Kidney epithelial cell (primary cell): ENCODE measurements at regions not wholly inside any gene's neighbourhood (a gene's known extent, or its start where the extent isn't known, plus 50 kb on each side); places are given as distances from the start of the nearest gene placed in this dataset.

Source experiments
- DNase-seq: peaks from one replicate; pipeline ENCODE4 v3.0.0-alpha.2; 2010; ENCODE audit warnings: low read depth
- H3K27me3 ChIP-seq: 2 replicates; pipeline ENCODE4 v1.6.0; 2011; ENCODE audit warnings: low read length; ENCODE audit not compliant: control insufficient read depth, insufficient read depth
- H3K36me3 ChIP-seq: 2 replicates; pipeline ENCODE4 v1.5.1; 2011; ENCODE audit warnings: low read length; ENCODE audit not compliant: control insufficient read depth, insufficient read depth
- H3K4me3 ChIP-seq: 2 replicates; pipeline ENCODE4 v1.5.1; 2011; ENCODE audit warnings: low read depth, mild to moderate bottlenecking, control low read depth, low read length
- CTCF ChIP-seq: IDR thresholded peaks from 2 replicates; pipeline ENCODE4 v1.5.1; 2011; ENCODE audit warnings: mild to moderate bottlenecking, moderate library complexity, low read length, control low read depth, inconsistent platforms; ENCODE audit not compliant: insufficient read depth, poor library complexity, severe bottlenecking

DNA sequence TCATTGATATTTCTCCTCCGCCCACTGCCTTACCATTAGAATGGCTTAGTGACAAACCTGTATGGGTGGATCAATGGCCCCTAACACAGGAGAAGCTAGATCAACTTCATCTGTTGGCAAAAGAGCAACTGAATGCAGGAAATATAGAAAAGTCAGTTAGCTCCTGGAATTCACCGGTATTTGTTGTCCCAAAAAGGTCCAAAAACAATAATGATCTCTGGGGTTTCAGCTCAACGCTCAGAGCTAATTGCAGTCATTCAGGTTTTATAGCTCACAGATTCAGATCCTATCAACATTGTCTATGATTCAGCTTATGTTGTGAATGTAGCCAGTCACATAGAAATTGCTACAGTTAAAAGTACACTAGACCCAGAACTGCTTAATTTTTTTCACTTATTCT, 124.0 kb upstream of the ZCCHC13 start:
- H3K4me3 ChIP-seq = no peak overlapping the region
- no peak for TF ChIP-seq CTCF
- no peaks in the 10 kb centered on the region for H3K36me3 ChIP-seq
- DNase-seq = no peak
- no peaks in the 10 kb centered on the region for H3K27me3 ChIP-seq

- TF ChIP-seq CTCF = no peak
- Histone ChIP-seq H3K27me3 (no peaks in the 10 kb centered on the region), H3K36me3 (no peaks in the 10 kb centered on the region), H3K4me3 (no peak overlapping the region)
- DNase-seq = no peak
These were observed 124.5 kb upstream of the ZCCHC13 start for GRCh38 chrX:74179499-74179898.

DNA sequence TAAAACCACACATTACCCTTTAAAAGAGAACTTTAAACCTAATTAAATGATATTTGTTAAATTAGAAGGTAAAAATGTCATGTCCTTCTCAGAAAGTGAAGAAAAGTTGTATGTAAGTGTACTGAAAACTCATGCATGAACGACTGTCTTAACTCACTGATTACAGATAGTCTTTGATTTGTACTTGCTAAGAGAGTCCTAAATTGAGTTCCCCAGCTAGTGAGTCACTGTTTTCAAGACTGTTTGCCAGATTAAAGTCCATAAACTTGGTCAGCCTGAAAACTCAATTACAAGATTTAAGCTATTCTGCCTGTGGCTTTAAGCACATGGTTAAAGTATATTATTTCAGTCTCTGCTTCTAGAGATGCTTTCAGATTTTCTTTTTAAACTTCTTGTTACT, 124.9 kb upstream of the ZCCHC13 start:
- Histone ChIP-seq H3K27me3 (no peaks in the 10 kb centered on the region), H3K36me3 (no peaks in the 10 kb centered on the region), H3K4me3 (no peak overlapping the region)
- no peak for TF ChIP-seq CTCF
- DNase-seq = peak; percentile 34

GRCh38 chrX:74178536-74178935, 125.4 kb upstream of the ZCCHC13 start:
- DNase-seq = no peak
- TF ChIP-seq CTCF = no peak
- Histone ChIP-seq H3K36me3 (no peaks in the 10 kb centered on the region), H3K27me3 (no peaks in the 10 kb centered on the region), H3K4me3 (no peak overlapping the region)

DNA sequence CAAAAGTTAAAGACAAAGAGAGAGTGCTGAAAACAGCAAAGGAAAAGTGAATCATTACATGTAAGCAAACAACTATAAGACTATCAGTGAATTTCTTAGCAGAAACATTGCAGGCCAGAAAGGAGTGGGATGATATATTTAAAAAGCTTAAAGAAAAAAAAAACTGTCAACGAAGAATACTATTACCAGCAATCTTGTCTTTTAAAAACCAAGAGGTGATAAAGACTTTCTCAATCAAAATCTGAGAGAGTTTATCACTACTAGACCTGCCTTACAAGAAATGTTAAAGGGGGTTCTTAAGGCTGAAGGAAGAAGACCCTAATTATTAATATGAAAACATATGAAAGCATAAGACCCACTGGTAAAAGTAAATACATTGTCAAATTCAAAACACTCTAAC, 132.5 kb upstream of the ZCCHC13 start:
- no peak for TF ChIP-seq CTCF
- no peak for DNase-seq

DNA sequence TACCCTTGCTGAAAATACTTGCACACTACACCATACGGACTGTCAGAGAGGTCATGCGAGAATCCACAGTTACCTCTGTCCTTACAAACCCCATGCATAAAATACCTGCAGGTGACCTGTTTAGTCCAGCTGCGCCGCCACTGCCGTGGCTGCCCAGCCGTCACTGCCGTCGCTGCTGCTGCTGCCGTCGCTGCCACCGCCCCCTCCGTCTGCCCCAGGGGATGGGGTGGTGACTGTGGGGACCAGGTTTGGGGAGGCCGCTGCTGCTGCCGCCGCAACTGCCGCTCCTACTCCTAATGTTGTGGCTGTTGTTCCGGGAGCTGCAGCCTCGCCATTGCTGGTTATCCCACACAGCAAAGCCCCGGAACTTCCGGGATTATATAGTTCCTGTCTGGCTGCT, 141.8 kb upstream of the ZCCHC13 start:
- Histone ChIP-seq H3K4me3 (no peak overlapping the region), H3K36me3 (no peaks in the 10 kb centered on the region), H3K27me3 (no peaks in the 10 kb centered on the region)
- no peak for TF ChIP-seq CTCF
- no peak for DNase-seq

More for the DNA sequence above, 132.5 kb upstream of the ZCCHC13 start:
- Histone ChIP-seq H3K27me3 (no peaks in the 10 kb centered on the region), H3K36me3 (no peaks in the 10 kb centered on the region), H3K4me3 (no peak overlapping the region)
